NCI-H1048 (cell line): ENCODE measurements at regions not wholly inside any gene's neighbourhood (a gene's known extent, or its start where the extent isn't known, plus 50 kb on each side); places are given as distances from the start of the nearest gene placed in this dataset.
A peak's percentile ranks its signal among the peaks of the same experiment; 100 is the strongest.
"Not testable (repeated sequence)": the region's sequence is repeated elsewhere in the genome, so short reads cannot be mapped to it uniquely, and the experiment has no call there.

Experiments
- DNase-seq: peaks from one replicate; lab custom pipeline; 2025; lab: John Stamatoyannopoulos, UW

DNA sequence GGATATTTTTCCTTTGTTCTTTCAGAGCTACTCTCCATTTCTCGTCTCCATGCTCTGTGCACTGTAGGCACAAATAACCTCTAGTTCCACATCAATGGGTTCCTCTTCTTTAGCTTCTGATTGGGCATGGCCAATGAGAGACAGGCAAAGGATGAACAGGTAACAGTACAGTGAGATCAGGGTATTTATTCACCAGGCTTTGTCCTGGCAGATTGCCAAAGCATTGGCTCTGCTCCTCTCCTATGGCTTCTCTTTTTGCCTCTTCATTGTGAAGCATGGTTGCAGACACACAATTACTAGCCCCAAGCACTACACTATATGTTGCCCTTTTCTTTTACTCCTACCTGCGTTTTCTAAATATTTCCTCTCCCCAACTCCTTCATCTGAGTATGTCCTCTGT, 215.1 kb upstream of the ARRDC3 start:
- no peak for DNase-seq

DNA sequence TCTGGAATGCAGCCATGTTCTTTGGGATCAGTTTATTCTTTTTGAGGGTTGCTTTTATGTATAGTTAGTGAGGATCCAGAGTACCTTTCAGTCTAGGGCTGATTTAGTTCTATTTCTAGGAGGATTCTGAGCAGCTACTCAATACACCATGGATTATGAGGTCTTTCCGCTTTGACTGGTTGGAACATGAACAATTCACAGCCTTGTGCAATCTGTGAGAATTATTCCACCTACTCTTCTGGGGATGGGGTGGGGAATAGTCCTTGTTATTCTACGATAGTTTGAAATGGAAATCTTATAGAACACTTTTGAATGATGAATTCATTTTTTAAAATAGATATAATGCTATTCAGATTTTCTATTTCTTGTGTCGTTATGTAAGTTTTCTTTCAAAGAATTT, 212.3 kb upstream of the ARRDC3 start:
- DNase-seq = no peak

DNA sequence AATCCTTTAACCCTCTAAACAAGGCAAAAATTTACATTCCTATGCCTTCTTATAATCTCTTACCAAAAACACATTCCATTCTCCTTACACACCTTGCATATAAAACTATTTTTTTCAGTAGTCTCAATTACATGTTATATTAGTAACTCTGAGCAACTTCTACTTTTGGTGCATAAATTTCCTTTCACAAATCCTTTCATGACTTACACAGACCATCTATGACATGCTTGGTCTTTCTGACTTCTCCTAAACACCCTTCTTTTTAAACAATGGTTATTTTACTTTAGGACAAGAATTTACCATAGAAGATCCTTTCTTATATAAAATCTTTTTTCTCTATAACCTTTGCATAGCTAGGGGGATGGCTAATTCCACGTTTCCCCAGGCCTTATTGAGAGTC, 208.0 kb upstream of the ARRDC3 start:
- no peak for DNase-seq

DNA sequence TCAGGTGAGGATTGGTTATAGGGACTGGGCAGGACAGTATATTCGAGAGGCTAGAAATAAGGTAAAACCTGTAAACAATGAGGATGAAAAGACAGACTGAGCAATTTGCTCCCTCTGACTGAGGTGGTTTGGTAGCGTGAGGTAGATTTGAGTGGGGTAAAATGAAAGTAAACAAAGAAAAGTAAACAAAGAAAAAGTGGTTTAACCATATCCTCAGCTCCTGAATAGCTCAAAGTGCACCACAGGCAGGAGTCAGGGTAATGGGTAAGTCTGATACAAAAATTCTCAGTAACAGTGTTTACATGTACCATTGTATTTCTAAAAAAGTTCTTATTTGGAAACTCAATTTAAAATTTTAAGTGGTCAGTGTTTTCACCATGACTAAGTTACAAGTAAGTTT, 203.1 kb upstream of the ARRDC3 start:
- DNase-seq = no peak

DNA sequence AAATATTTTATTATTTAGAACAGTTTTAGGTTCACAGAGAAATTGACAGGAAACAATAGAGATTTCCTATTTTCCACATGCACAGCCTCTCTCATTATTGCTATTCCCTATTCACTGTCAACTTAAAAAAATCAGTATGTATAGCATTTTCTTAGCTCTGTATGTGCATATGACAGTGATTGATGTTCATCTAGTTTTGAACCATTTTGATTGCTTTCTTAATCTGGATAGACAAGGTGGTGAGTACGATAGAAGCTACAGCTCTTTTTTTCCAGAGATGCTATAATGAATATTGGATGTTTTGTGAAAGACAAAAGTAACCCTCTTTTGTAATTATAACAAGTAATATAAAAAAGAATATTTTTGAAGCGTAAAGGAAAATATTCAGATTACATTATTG, 201.2 kb upstream of the ARRDC3 start:
- no peak for DNase-seq

DNA sequence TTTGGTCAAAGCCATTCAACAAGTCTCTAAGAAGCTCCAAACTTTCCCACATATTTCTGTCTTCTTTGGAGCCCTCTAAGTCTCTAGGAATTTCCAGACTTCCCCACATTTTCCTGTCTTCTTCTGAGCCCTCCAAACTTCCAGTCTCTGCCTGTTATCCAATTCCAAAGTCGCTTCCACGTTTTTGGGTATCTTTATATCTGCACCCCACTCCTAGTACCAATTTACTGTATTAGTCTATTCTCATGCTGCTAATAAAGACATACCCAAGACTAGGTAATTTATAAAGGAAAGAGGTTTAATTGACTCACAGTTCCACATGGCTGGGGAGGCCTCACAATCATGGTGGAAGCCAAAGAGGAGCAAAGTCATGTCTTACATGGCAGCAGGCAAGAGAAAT, 182.9 kb upstream of the ARRDC3 start:
- DNase-seq = not testable (repeated sequence)

DNA sequence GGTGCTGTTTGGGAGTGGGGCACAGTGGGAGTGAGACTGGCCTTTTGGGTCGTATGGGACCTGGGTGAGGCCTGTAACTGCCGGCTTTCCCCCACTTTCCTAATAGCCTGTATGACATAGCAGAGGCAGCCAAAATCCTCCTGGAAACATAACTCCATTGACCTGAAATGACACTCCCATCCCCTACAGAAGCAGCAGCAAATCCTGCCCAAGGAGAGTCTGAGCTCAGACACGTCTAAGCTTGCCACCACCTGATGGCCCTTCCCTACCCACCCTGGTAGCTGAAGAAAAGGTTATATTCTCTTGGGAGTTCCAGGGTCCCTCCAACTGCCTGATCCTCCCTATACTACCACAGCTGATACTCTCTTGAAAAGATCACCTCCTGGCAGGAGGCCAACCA, 179.8 kb upstream of the ARRDC3 start:
- DNase-seq = no peak

DNA sequence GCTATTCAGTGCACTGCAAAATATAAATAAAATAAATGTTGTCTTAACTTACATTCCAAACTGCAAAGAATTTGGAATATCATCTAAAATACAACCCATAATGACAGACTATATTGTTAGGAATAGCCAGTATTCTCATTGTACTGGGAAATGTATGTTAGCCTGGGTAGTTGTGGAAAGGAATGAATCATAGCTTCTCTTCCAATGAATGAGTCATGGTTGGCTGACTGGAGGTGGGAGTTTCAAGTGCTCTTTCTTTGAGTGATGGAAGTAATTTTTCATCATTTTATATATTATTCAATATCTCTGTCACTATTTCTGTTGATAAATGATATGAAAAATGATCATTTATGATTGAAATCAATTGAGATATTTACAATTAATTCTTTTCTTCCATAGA, 158.6 kb upstream of the ARRDC3 start:
- no peak for DNase-seq

DNA sequence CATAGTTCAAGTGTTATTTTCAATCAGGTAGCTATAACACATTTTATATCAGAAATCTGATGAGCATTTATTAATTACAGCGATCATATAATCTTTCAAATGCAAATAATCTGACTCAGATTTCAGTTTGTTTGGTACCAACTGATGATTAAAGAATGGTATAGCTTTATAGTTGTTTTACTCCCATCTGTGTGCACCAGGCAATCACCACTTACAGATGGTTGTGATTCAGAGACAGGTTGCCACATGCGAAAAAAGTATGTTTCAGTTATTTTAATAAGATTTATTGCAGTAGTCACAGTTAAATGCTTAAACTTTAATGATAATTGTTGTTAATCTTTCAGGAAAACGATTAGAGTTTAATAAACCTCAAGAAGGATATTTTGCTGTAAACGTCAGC, 155.1 kb upstream of the ARRDC3 start:
- no peak for DNase-seq

DNA sequence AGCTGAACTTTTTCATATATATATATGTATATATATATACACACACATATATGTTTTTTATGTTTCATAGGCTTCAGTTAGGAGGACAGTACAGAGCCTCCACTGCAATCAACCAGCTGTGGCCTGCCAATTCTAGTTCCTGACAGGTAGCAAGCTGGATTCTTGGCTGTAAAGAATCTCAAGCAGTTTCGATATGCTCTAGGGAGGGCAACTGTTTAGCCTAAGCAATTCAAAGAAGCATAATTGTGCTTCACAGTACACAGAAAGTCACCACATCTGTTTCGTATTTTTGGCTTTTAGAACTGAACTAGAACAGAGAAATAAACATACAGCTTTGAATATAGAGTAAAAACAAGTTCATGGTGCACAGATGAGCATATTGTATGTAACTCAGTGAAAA, 152.4 kb upstream of the ARRDC3 start:
- no peak for DNase-seq

DNA sequence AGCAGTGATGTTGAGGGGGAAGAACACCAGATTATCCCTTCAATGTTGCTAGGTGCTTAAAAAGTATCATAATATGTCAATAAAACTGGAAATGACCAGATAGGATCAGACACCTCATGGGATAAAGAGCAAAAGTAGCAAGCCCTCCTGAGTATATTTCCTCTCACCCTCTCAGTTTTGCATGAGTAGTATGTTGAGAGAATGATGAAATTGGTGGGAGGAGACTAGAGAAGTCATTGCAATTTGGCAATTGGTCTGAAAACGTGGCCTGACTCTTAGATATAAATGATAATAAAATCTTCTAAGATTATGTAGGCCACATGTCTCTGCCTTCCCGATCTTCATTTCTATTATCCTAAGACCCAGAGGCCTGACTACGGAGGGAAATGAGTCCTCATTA, 151.2 kb upstream of the ARRDC3 start:
- no peak for DNase-seq

DNA sequence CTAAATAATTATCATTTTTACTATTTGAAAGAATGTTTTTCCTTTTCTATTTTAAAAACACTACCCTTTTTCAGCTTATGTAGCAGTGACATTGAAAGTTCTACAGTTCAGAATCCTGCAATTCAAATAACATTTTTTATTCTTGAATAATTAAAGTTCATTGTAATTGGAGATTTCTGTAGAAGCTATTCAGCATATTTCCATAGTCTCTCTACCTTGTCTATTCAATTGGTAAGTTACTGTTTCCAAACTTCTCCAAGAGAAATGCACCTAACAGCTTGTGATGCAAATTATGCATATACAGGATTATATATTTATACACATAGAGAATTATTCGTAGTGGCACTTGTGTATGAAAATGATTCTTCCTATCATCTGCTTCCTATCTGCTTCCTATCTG, 149.7 kb upstream of the ARRDC3 start:
- DNase-seq = no peak

DNA sequence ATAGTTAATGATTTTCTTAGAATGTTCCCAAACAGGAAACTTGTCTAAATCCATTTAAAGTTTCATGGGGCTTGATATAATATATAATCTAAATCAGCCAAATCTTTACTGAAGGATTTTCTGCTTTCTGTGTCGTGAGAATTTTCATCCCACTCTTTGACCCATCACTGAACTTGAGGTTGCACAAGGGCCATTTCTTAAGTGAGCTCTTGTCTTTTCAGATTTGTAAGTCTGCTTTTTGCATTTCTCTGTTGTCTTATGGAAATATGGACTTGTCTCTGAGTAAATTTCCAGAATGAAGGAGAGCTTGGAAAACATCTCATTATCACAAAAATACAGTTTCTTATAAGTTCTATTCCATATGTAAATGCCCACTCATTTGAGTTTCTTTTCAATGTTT, 149.2 kb upstream of the ARRDC3 start:
- no peak for DNase-seq

DNA sequence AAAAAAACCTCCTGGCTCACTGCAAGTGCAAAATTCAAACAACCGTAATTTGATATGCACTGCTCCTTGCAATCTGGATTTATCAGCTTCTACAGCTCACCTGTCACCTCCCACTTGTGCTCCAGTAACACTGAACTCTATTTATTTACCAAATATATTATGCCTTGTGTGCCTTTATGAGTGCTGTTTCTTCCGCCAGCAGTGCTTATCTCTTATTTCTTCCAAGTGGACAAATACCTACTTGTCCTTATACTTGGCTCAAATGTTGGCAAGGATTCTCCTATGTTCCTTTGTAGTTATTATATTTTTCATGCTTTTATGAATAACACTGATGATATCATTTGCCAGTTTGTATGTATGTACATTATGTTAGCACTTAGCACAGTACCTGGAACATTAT, 145.7 kb upstream of the ARRDC3 start:
- DNase-seq = no peak

DNA sequence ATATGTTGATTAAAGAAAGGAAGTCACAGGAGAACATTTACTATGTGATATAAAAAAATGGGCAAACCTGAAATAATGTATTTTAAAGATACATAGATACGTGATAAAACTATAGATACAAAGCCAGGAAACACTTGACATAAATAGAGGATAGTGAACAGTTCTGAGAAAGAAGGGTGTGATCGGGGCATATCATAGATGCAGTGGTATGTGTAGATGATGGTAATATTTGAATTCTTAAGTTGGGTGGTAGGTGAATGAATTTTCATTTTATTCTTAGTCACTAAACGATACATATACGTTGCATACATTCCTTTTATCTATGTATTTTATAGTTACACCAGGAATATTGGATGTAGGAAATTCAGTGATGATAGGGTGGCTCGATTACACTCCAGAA, 138.7 kb upstream of the ARRDC3 start:
- no peak for DNase-seq

DNA sequence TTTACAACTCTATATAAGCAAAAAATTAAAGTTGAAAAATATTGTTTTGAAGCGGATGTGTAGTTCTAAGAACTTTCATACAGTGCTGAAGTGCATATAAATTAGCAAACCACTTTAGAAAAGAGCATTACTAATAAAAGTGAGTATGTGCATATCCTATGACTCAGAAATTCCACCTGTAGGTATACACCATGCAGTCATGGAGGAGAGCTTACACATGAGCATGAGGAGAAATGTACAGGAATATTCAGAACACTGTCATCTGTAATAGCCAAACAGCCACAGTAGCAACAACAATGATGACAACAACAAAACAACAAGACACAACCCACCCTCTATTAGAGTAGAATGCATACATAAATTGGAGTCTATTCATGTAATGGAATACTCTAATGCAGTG, 138.2 kb upstream of the ARRDC3 start:
- no peak for DNase-seq

DNA sequence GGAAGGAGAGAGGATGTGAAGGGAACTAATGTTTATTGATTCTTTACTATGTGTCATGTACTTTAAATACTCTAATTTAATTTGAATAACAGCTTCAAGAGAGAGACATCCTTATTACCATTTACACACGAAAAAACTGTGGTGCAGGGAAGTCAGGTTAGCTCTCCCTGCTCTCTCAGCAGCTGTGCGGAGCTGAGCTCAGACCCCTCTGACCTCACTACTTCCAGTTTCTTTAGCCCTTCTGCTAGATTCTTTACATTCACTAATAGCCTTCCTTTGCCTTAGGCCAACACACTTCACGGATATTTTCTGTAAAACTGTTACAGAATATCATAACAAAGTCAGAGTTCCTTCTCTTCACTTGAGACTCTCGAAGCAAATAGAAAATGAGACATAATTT, 131.3 kb upstream of the ARRDC3 start:
- DNase-seq = no peak

DNA sequence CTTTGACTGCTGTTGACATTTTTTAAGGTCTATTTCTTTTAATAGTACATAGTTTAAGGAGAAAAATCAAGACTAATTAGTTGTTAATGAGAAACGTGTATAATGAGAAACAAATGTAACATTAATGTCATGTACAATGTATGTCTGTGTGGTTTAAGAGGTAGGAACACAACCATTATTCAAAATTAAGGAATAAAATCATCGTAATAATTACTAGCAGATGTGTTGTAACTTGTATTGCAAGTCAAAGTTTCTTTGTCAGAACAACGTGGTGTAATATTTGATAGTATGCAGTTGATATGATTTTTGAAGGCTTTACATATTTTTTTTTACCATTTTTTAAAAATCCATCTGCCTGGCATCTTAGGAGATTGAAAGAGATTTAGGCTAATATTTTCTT, 120.2 kb upstream of the ARRDC3 start:
- DNase-seq = no peak

DNA sequence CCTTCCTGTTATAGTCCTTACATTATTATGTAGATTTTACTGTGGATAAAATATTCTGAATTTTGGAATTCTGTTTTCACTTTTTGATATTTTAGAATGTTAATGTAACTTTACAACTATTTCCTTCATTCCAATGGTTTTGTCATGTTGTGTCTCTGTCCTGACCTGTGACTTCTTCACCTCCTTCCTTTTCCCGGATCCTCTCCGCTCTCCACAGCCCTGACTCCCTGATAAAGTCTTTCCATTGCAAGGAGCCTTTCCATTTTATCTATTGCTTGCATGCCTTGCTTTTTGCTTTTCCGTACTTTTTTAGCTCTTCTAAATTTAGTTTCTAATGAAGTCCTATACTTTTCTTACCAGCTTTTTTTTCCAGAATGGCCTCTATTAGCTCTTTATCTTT, 117.6 kb upstream of the ARRDC3 start:
- DNase-seq = no peak

DNA sequence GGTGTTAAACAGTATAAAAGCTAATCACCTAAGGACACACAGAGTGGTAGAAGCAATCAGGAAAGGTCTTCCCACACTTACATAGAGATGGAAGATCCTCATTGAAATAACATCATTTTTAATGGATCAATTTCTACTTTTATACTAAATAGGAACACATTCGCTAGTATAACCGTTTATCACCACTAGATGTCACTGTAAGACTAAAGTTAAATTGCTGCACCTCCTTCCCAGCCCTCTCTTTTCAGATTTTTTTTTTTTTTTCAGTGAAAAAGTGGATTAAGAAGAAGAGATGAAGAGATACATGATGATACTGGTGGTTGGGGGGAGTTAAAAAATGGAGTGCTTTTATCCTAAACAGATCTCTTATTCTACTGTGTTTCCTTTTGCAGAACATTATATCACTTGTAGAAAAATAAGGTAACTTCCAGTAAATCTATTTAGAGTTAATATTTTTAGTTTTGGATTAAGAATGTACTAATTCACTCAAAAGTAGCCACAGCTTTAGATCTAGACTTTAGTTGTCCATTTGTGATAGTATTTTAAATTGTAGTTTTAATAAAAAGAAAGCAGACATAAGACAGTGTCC, 116.9 kb upstream of the ARRDC3 start:
- peak; percentile 57 for DNase-seq

DNA sequence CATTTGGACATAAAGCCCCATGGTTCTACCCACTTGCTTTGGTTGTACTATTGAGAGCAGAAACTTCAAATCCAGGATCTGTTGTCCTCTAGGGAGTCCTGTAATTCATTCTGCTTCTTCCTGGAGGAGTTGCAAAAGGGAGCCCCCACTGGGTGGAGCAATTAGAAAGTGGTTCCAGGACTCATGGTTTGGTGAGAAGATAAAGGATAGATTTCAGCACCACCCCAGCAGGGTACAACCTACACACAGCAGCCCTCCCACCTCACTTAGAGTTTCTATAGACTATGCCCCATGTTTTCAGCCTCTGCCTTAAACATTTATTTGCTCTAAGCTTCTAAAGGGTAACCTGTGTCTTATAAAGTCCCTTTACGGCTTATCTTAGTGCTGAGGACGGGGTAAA, 112.6 kb upstream of the ARRDC3 start:
- DNase-seq = no peak

DNA sequence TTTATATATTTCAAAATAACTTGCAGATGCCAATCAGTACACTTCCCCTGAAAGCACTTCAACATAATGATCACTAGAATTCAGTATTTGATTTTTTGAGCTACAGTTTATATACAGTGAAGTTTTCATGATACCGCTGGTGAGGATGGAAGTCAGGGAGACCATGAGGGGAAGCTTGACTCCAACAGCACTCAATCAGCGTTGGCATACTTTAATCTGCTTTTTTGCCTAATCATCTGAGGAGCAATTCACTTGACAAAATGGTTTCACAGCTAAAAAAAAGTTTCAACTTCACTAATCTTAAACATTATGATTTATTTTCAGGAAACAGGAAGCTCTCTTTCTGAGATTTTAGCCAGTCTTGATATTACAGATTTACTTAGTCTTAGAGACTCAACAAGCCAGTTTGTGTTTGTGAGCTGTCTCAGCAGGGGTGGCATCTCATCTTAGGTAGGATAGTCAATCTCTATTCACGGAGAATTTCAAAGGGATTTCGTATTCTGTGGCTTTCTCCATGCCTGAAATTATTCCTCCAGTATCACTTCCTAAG, 111.4 kb upstream of the ARRDC3 start:
- no peak for DNase-seq

DNA sequence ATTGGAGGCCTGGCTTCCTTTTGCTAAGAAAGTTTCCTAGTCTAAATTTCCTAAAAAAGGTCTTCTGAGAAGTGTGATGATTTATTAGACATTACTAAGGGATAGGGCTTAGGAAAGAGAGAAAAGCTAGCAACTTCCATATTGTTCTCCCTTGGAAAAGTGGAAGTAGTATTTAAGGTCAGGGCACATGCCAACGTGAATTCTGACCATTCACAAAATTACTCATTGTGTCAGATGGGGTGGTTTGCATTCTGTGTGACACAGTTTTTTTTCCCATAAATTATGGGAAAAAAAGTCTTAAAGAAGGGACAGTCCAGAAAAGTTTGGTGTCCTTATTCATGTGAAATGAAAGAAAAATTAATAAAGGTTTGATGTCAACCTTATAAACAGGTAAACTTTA, 110.0 kb upstream of the ARRDC3 start:
- DNase-seq = no peak

DNA sequence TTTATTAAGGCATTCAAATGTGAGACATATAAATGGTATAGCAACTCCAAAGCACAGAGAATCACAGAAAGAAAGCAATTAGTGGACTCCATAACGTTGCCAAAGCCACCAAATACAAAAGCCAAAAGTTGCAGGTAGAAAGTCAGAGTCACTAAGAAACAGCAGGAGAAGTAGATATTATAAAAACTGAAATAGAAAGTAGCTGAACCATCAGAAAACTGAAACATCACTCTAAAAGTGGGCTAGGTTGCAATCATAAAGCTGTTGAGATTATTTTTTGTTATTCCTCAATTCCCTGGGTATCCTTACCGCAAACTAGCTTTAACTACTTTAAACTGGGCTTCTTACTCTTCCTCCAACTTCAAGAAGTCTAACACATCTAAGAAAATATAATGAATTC, 108.1 kb upstream of the ARRDC3 start:
- no peak for DNase-seq

DNA sequence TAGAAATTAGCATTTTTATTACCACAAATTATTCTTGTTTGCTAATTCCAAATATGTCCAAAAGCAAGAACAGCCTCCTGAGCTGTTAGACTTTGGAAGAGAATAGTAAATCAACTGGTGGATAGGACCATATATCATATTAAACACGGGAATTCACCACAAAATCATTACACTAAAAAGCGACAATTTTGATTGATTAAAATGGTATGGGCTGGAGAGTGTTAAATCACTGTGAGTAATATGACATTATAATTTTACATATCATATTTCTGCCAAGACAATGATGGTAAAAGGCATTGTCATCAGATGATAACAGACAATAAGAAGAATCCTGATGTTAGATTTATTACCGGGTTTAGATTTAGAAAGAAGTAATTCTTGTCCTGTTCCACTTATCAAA, 107.2 kb upstream of the ARRDC3 start:
- no peak for DNase-seq
